DOHH2 (cell line): ENCODE measurements at regions not wholly inside any gene's neighbourhood (a gene's known extent, or its start where the extent isn't known, plus 50 kb on each side); places are given as distances from the start of the nearest gene placed in this dataset.

Experiments
- CTCF ChIP-seq: fragments of 200-600 bp; sonication (generic); IDR thresholded peaks from one replicate; pipeline ENCODE4 v1.5.1; 2014; ENCODE audit warnings: antibody characterized with exemption, mild to moderate bottlenecking, low read depth, low read length; ENCODE audit not compliant: poor library complexity, severe bottlenecking
- EZH2phosphoT487 ChIP-seq: fragments of 200-600 bp; sonication (generic); IDR thresholded peaks from 2 replicates; pipeline ENCODE4 v1.6.1; 2017; ENCODE audit warnings: borderline replicate concordance, mild to moderate bottlenecking, antibody characterized with exemption, low read length, moderate library complexity, mixed read lengths

GRCh38 chr13:70959035-70959775, 851.0 kb upstream of the KLHL1 start:
- TF ChIP-seq CTCF (no peak), EZH2phosphoT487 (no peak)
